MM.1S (cell line): ENCODE measurements at regions not wholly inside any gene's neighbourhood (a gene's known extent, or its start where the extent isn't known, plus 50 kb on each side); places are given as distances from the start of the nearest gene placed in this dataset.

Source experiments
- EZH2 ChIP-seq: fragments of 300-600 bp; sonication (generic); optimal IDR thresholded peaks from 2 replicates; pipeline ENCODE3; 2017; ENCODE audit warnings: low read depth, mild to moderate bottlenecking, antibody characterized with exemption, low read length, mixed read lengths
- TF ChIP-seq, protein P1 (sequence below): fragments of 300-600 bp; sonication (generic); IDR thresholded peaks from 2 replicates; pipeline ENCODE4 v1.5.1; 2016; ENCODE audit warnings: antibody characterized with exemption, low read length, mixed read lengths

GRCh38 chr2:239809391-239809790 lies 215.8 kb downstream of the NDUFA10 start:
- TF ChIP-seq EZH2 = no peak
- TF ChIP-seq, protein P1, sequence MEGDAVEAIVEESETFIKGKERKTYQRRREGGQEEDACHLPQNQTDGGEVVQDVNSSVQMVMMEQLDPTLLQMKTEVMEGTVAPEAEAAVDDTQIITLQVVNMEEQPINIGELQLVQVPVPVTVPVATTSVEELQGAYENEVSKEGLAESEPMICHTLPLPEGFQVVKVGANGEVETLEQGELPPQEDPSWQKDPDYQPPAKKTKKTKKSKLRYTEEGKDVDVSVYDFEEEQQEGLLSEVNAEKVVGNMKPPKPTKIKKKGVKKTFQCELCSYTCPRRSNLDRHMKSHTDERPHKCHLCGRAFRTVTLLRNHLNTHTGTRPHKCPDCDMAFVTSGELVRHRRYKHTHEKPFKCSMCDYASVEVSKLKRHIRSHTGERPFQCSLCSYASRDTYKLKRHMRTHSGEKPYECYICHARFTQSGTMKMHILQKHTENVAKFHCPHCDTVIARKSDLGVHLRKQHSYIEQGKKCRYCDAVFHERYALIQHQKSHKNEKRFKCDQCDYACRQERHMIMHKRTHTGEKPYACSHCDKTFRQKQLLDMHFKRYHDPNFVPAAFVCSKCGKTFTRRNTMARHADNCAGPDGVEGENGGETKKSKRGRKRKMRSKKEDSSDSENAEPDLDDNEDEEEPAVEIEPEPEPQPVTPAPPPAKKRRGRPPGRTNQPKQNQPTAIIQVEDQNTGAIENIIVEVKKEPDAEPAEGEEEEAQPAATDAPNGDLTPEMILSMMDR = no peak
